ENCODE measurements at regions not wholly inside any gene's neighbourhood (a gene's known extent, or its start where the extent isn't known, plus 50 kb on each side); places are given as distances from the start of the nearest gene placed in this dataset.

GRCh38 chr4:79048878-79049277 lies 109.6 kb upstream of the PAQR3 start:
- intact Hi-C loops (cut with DNase I, micrococcal nuclease): loop anchor here in 1 of 2 donors (10.0 kb wide), 1 partner anchor 1166 kb away; no protein-coding TSS in a partner anchor
- no peak for TF ChIP-seq CTCF (IDR thresholded peaks at IDR 0.05)
- Histone ChIP-seq H3K36me3 (ENCODE audit: low read depth) (no peaks in the 10 kb centered on the region), H3K4me1 (ENCODE audit: low read depth) (no peaks in the 10 kb centered on the region), H3K4me3 (no peak overlapping the region), H3K9me3 (no peaks in the 10 kb centered on the region)
- DNase-seq: no peak
- no peak for ATAC-seq

- H3K4me1 ChIP-seq (ENCODE audit: low read depth): no peaks in the 10 kb centered on the region
Measured at GRCh38 chr4:79047316-79047715, 108.1 kb upstream of the PAQR3 start.

GRCh38 chr4:79046016-79046592 lies 106.9 kb upstream of the PAQR3 start:
- intact Hi-C loops (cut with DNase I, micrococcal nuclease): loop anchor here in 1 of 2 donors (10.0 kb wide), 1 partner anchor 1169 kb away; no protein-coding TSS in a partner anchor
- no peak for TF ChIP-seq CTCF (IDR thresholded peaks at IDR 0.05)
- no peak for ATAC-seq
- Histone ChIP-seq H3K4me1 (ENCODE audit: low read depth) (no peaks in the 10 kb centered on the region), H3K4me3 (no peak overlapping the region), H3K9me3 (no peaks in the 10 kb centered on the region), H3K36me3 (ENCODE audit: low read depth) (no peaks in the 10 kb centered on the region)
- DNase-seq: no peak

More at GRCh38 chr4:79047316-79047715, 108.1 kb upstream of the PAQR3 start:
- Histone ChIP-seq H3K4me3 (no peak overlapping the region), H3K9me3 (no peaks in the 10 kb centered on the region), H3K36me3 (ENCODE audit: low read depth) (no peaks in the 10 kb centered on the region)
- intact Hi-C loops (cut with DNase I, micrococcal nuclease): loop anchor here in 1 of 2 donors (10.0 kb wide), 1 partner anchor 1167 kb away; no protein-coding TSS in a partner anchor
- ATAC-seq: no peak
- no peak for DNase-seq
- TF ChIP-seq CTCF (IDR thresholded peaks at IDR 0.05): no peak

- Histone ChIP-seq H3K4me1 (ENCODE audit: low read depth) (no peaks in the 10 kb centered on the region), H3K4me3 (no peak overlapping the region), H3K36me3 (ENCODE audit: low read depth) (no peaks in the 10 kb centered on the region), H3K9me3 (no peaks in the 10 kb centered on the region)
- DNase-seq: no peak
- TF ChIP-seq CTCF (IDR thresholded peaks at IDR 0.05): no peak
- intact Hi-C loops (cut with DNase I, micrococcal nuclease): loop anchor here (5.0 to 10.0 kb wide), 2 partner anchors 533 to 1171 kb away; no protein-coding TSS in a partner anchor
- no peak for ATAC-seq
Measured at GRCh38 chr4:79044141-79044659, 105.0 kb upstream of the PAQR3 start.

DNA sequence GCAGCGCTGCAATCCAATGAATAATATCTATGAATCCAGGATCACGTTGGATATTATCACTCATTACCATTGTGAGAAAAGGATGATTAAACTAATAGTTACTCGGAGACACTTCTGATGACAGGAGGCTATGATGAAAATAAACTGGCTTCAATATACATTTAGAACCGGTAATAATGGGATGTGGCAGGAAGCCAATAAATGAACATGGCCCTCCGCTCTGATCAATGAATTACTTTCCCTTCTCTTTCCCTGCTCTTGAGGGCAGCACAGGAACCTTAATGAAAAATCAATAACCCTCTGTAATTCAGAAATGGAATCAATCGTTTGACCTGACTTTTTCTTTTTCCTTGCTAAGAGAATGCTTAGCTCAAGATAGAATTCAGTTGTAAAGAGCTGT lies 103.9 kb upstream of the PAQR3 start:
- intact Hi-C loops (cut with DNase I, micrococcal nuclease): loop anchor here (5.0 to 10.0 kb wide), 2 partner anchors 534 to 1172 kb away; no protein-coding TSS in a partner anchor
- no peak for TF ChIP-seq CTCF (IDR thresholded peaks at IDR 0.05)
- ATAC-seq (no peak), DNase-seq (no peak)
- H3K36me3 ChIP-seq (ENCODE audit: low read depth): no peaks in the 10 kb centered on the region
- H3K9me3 ChIP-seq: no peaks in the 10 kb centered on the region
- no peaks in the 10 kb centered on the region for H3K4me1 ChIP-seq (ENCODE audit: low read depth)
- H3K4me3 ChIP-seq: no peak overlapping the region

Data from mucosa of descending colon (tissue), 3 donors.